ENCODE measurements at regions not wholly inside any gene's neighbourhood (a gene's known extent, or its start where the extent isn't known, plus 50 kb on each side); places are given as distances from the start of the nearest gene placed in this dataset.

- Histone ChIP-seq H3K27ac (ENCODE audit: low read length, poor library complexity, severe bottlenecking) (no peak overlapping the region), H3K4ac (ENCODE audit: low read depth in 1 of 2, low read length in 2 of 2) (no peak overlapping the region), H2AFZ (ENCODE audit: low read depth, low read length) (no peak overlapping the region), H2BK15ac (ENCODE audit: low read depth, poor library complexity, severe bottlenecking) (no peak overlapping the region), H3K18ac (ENCODE audit: low read depth in 1 of 2, low read length in 2 of 2) (no peak overlapping the region), H3K4me2 (ENCODE audit: low read length, poor library complexity, severe bottlenecking) (no peak overlapping the region), H3K36me3 (ENCODE audit: control insufficient read depth in 1 of 2, insufficient read depth in 2 of 2, low read depth in 1 of 2, low read length in 2 of 2) (no peaks in the 10 kb centered on the region), H2BK120ac (ENCODE audit: low read depth, low read length) (no peak overlapping the region), H3K4me3 (ENCODE audit: insufficient read depth in 1 of 2, low read depth in 1 of 2, low read length in 2 of 2) (no peak overlapping the region), H2BK12ac (ENCODE audit: low read length in 2 of 2) (no peak overlapping the region), H3K23ac (ENCODE audit: low read length in 2 of 2) (no peak overlapping the region), H3K4me1 (ENCODE audit: control insufficient read depth, insufficient read depth, low read depth, low read length) (no peaks in the 10 kb centered on the region), H3K9ac (ENCODE audit: low read length) (no peak overlapping the region), H4K8ac (ENCODE audit: low read length) (no peak overlapping the region), H3K14ac (ENCODE audit: low read length in 2 of 2) (no peak overlapping the region), H3K79me1 (replicated peaks; ENCODE audit: low read length, poor library complexity, severe bottlenecking) (no peaks in the 10 kb centered on the region), H3K27me3 (ENCODE audit: control insufficient read depth in 1 of 2, insufficient read depth in 1 of 2, low read length in 2 of 2) (no peaks in the 10 kb centered on the region), H3K9me3 (ENCODE audit: control insufficient read depth, low read length) (no peaks in the 10 kb centered on the region), H2BK5ac (ENCODE audit: low read depth, low read length, poor library complexity, severe bottlenecking) (no peak overlapping the region), H4K91ac (ENCODE audit: low read length) (no peak overlapping the region), H2AK5ac (ENCODE audit: low read length, severe bottlenecking) (no peak overlapping the region)
- peak; percentile 74 for DNase-seq
- WGBS, result 3% methylated on average over 1 of the region's 1 CpG
Observed at GRCh38 chr15:47517737-47518136, 199.6 kb upstream of the SEMA6D start.

GRCh38 chr15:47523681-47524475 lies 193.4 kb upstream of the SEMA6D start:
- Histone ChIP-seq H3K9me3 (ENCODE audit: control insufficient read depth, low read length) (no peaks in the 10 kb centered on the region), H3K4me1 (ENCODE audit: control insufficient read depth, insufficient read depth, low read depth, low read length) (no peaks in the 10 kb centered on the region), H3K79me1 (replicated peaks; ENCODE audit: low read length, poor library complexity, severe bottlenecking) (no peaks in the 10 kb centered on the region), H2BK5ac (ENCODE audit: low read depth, low read length, poor library complexity, severe bottlenecking) (no peak overlapping the region), H3K23ac (ENCODE audit: low read length in 2 of 2) (no peak overlapping the region), H2BK120ac (ENCODE audit: low read depth, low read length) (no peak overlapping the region), H3K4ac (ENCODE audit: low read depth in 1 of 2, low read length in 2 of 2) (no peak overlapping the region), H3K9ac (ENCODE audit: low read length) (no peak overlapping the region), H3K36me3 (ENCODE audit: control insufficient read depth in 1 of 2, insufficient read depth in 2 of 2, low read depth in 1 of 2, low read length in 2 of 2) (no peaks in the 10 kb centered on the region), H3K4me2 (ENCODE audit: low read length, poor library complexity, severe bottlenecking) (no peak overlapping the region), H2AK5ac (ENCODE audit: low read length, severe bottlenecking) (no peak overlapping the region), H3K18ac (ENCODE audit: low read depth in 1 of 2, low read length in 2 of 2) (peak overlapping the region in 1 of 2 experiments; percentile 70), H4K8ac (ENCODE audit: low read length) (peak overlapping the region; percentile 66), H2BK15ac (ENCODE audit: low read depth, poor library complexity, severe bottlenecking) (peak overlapping the region; percentile 91), H3K4me3 (ENCODE audit: insufficient read depth in 1 of 2, low read depth in 1 of 2, low read length in 2 of 2) (no peak overlapping the region), H3K27ac (ENCODE audit: low read length, poor library complexity, severe bottlenecking) (no peak overlapping the region), H2AFZ (ENCODE audit: low read depth, low read length) (no peak overlapping the region), H4K91ac (ENCODE audit: low read length) (no peak overlapping the region), H3K27me3 (ENCODE audit: control insufficient read depth in 1 of 2, insufficient read depth in 1 of 2, low read length in 2 of 2) (no peaks in the 10 kb centered on the region), H3K14ac (ENCODE audit: low read length in 2 of 2) (no peak overlapping the region), H2BK12ac (ENCODE audit: low read length in 2 of 2) (peak overlapping the region in 1 of 2 experiments; percentile 37)
- DNase-seq, result peak; percentile 87
- WGBS, result 74% methylated on average over 12 of the region's 12 CpGs

DNA sequence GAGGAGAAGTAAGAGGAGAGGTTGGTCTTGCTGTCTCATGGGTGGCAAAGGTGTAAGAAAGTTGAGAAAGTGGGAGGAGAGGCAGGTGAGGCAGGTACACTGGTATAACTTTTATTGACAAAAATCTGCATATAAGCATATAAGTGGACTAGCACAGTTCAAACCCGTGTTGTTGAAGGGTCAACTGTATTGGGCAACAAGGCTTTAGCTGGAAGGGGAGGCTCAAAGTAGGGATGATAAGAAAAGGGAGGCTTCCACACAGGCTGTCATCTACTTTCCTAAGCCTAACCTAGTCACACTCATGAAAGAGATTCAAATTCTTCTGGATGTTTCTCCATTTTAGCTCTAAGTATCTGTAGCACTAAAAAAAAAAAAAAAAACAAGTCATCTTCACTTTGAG lies 188.1 kb upstream of the SEMA6D start:
- Histone ChIP-seq H3K36me3 (ENCODE audit: control insufficient read depth in 1 of 2, insufficient read depth in 2 of 2, low read depth in 1 of 2, low read length in 2 of 2) (no peaks in the 10 kb centered on the region), H4K8ac (ENCODE audit: low read length) (no peak overlapping the region), H4K91ac (ENCODE audit: low read length) (no peak overlapping the region), H2BK12ac (ENCODE audit: low read length in 2 of 2) (no peak overlapping the region), H2BK5ac (ENCODE audit: low read depth, low read length, poor library complexity, severe bottlenecking) (no peak overlapping the region), H2BK120ac (ENCODE audit: low read depth, low read length) (no peak overlapping the region), H3K4ac (ENCODE audit: low read depth in 1 of 2, low read length in 2 of 2) (no peak overlapping the region), H3K79me1 (replicated peaks; ENCODE audit: low read length, poor library complexity, severe bottlenecking) (no peaks in the 10 kb centered on the region), H3K4me2 (ENCODE audit: low read length, poor library complexity, severe bottlenecking) (no peak overlapping the region), H3K27ac (ENCODE audit: low read length, poor library complexity, severe bottlenecking) (no peak overlapping the region), H2AK5ac (ENCODE audit: low read length, severe bottlenecking) (no peak overlapping the region), H2AFZ (ENCODE audit: low read depth, low read length) (no peak overlapping the region), H3K27me3 (ENCODE audit: control insufficient read depth in 1 of 2, insufficient read depth in 1 of 2, low read length in 2 of 2) (no peaks in the 10 kb centered on the region), H2BK15ac (ENCODE audit: low read depth, poor library complexity, severe bottlenecking) (no peak overlapping the region), H3K14ac (ENCODE audit: low read length in 2 of 2) (no peak overlapping the region), H3K4me1 (ENCODE audit: control insufficient read depth, insufficient read depth, low read depth, low read length) (no peaks in the 10 kb centered on the region), H3K9ac (ENCODE audit: low read length) (no peak overlapping the region), H3K18ac (ENCODE audit: low read depth in 1 of 2, low read length in 2 of 2) (no peak overlapping the region), H3K23ac (ENCODE audit: low read length in 2 of 2) (no peak overlapping the region), H3K9me3 (ENCODE audit: control insufficient read depth, low read length) (no peaks in the 10 kb centered on the region), H3K4me3 (ENCODE audit: insufficient read depth in 1 of 2, low read depth in 1 of 2, low read length in 2 of 2) (no peak overlapping the region)
- WGBS, result no CpG with 5 or more reads among the region's 1 CpG
- no peak for DNase-seq

GRCh38 chr15:47534673-47535072 lies 182.6 kb upstream of the SEMA6D start:
- H4K91ac ChIP-seq (ENCODE audit: low read length), result no peak overlapping the region
- DNase-seq, result no peak
- no peak overlapping the region for H3K9ac ChIP-seq (ENCODE audit: low read length)
- H4K8ac ChIP-seq (ENCODE audit: low read length), result no peak overlapping the region
- H2BK12ac ChIP-seq (ENCODE audit: low read length in 2 of 2), result no peak overlapping the region
- WGBS, result 97% methylated on average over 2 of the region's 2 CpGs
- H3K4me2 ChIP-seq (ENCODE audit: low read length, poor library complexity, severe bottlenecking), result no peak overlapping the region
- H3K14ac ChIP-seq (ENCODE audit: low read length in 2 of 2), result no peak overlapping the region
- no peaks in the 10 kb centered on the region for H3K27me3 ChIP-seq (ENCODE audit: control insufficient read depth in 1 of 2, insufficient read depth in 1 of 2, low read length in 2 of 2)
- no peak overlapping the region for H2BK5ac ChIP-seq (ENCODE audit: low read depth, low read length, poor library complexity, severe bottlenecking)
- no peak overlapping the region for H3K4me3 ChIP-seq (ENCODE audit: insufficient read depth in 1 of 2, low read depth in 1 of 2, low read length in 2 of 2)
- H3K27ac ChIP-seq (ENCODE audit: low read length, poor library complexity, severe bottlenecking), result no peak overlapping the region
- H3K4me1 ChIP-seq (ENCODE audit: control insufficient read depth, insufficient read depth, low read depth, low read length), result no peaks in the 10 kb centered on the region
- no peak overlapping the region for H3K18ac ChIP-seq (ENCODE audit: low read depth in 1 of 2, low read length in 2 of 2)
- H2AK5ac ChIP-seq (ENCODE audit: low read length, severe bottlenecking), result no peak overlapping the region
- no peak overlapping the region for H2BK15ac ChIP-seq (ENCODE audit: low read depth, poor library complexity, severe bottlenecking)
- H3K23ac ChIP-seq (ENCODE audit: low read length in 2 of 2), result no peak overlapping the region
- no peak overlapping the region for H2BK120ac ChIP-seq (ENCODE audit: low read depth, low read length)
- no peaks in the 10 kb centered on the region for H3K36me3 ChIP-seq (ENCODE audit: control insufficient read depth in 1 of 2, insufficient read depth in 2 of 2, low read depth in 1 of 2, low read length in 2 of 2)
- no peak overlapping the region for H2AFZ ChIP-seq (ENCODE audit: low read depth, low read length)
- H3K4ac ChIP-seq (ENCODE audit: low read depth in 1 of 2, low read length in 2 of 2), result no peak overlapping the region
- no peaks in the 10 kb centered on the region for H3K9me3 ChIP-seq (ENCODE audit: control insufficient read depth, low read length)
- no peaks in the 10 kb centered on the region for H3K79me1 ChIP-seq (replicated peaks; ENCODE audit: low read length, poor library complexity, severe bottlenecking)
